Hepatic stellate cell (primary cell): ENCODE measurements at regions not wholly inside any gene's neighbourhood (a gene's known extent, or its start where the extent isn't known, plus 50 kb on each side); places are given as distances from the start of the nearest gene placed in this dataset.

Experiments used
- DNase-seq: peaks from one replicate; pipeline ENCODE4 v3.0.0; 2011; ENCODE audit warnings: low spot score

DNA sequence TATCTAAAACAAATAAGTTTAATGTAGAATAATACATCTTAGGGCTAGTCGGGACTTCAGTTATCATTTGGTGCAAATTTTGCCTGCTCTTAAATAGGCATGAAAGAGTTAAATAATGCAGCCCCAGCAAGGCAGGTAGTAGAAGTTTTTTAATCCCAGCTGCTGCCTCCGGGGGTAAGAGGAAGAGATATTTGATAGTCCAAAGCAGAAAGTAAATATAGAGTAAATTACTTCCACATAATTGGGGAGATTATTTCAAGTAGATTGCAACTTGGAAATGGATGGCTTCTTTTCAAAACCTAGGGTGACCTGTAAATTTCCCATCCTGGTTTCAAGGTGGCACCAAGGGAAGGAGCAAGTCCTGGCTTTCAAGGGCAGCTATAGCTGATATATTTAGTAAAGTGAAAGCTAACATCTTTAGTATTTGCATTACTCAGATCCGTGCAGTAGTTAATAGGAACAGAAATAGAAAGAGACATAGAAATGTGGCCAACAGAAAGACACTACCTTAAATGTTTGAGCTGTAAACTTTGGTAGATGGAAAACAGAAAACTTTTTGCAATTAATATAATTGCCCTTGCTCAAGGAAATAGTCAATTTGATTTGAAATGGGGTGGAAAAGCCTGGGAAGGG is 109.1 kb downstream of the LMO4 start:
- DNase-seq = no peak

DNA sequence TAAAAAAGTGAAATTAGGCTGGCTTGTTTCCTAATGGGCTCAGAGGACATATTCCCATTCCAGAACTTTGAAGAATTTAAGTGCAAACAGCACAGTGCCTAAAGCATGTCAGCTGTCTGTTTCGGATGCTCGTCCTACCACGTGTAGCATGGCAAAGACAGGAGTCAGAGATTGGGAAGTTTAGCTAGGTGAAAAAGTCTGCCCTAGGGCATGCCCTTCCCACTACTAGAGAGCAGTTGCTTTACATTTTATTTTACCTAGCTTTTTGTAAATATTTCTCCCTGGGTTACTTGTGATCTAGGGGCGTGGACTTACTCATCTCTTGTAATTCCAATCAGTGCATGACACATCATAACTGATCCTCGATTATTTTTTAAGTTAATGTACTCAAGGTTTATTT is 111.1 kb downstream of the LMO4 start:
- no peak for DNase-seq

DNA sequence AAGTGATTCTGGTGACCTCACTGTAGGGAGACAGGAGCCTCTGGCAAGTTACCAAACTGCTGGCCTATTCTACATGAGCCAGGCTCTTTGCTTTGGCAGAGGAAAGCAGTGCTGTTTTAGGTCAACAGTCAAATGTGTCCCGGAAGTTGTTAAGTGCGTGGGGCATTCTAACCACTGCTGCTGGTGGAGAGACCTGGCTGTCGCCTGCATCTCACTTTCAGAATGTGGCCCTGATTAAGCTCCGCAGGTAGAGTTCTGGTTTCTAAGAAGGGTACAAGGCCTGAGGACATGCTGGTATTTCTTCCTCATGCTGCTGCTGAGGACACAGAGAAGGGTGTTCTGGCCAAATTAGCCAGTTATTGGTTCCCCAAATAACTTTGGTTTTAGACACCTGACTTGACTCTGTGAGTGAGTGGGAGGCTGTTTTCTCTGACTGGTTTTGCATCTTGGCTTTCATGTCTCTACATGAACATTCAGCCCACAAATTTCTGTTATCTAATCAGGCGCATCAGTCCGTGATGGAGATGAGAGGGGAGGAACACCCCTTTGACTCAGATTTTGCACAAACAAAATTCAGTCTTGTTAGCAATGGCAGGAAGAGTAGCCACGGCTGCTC is 120.8 kb downstream of the LMO4 start:
- DNase-seq = no peak

DNA sequence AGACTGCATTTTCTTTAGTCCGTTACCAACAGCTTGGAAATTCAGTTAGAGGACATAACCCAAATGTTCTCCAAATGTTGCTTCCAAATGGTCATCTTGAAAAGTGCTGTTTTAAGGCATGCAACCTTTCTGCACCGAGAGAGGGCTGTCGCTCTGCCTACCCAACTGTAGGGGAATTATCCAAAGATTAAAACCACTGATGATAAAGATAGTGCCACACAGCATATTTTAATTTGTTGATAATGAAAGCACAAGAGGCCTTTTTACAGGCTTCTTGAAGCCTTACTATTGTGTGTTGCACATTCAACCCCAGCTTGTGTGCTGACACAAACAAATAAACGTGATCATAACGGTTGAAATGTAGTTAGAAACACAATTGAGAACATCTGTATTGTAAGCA is 121.5 kb downstream of the LMO4 start:
- no peak for DNase-seq

DNA sequence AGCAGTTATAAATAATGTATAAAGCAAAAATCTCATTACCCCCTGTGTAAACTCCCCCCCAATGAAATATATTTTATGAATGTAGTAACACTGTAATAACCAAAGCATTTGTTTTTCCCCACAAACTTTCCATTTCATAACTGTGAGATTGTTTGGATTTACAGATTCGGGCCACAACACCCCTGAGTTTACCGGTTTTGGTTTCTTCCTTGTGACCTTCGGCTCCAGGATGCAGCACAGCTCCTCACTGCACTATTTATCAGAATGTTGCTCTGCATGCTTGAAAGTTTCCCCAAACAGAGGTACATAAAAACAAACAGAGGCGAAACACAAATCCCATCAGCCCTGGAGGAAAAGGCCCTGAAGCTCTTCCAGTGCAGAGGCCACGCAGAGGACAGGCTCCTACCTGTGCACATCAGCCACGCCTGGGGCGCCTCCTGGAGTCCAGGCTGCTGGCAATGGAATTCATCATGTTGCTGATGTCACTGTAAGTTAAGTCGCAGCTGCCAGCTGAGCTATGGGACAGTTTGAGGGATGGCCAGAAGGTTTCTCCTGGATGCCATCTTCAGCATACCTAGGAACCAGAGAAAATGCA is 122.0 kb downstream of the LMO4 start:
- DNase-seq = no peak

DNA sequence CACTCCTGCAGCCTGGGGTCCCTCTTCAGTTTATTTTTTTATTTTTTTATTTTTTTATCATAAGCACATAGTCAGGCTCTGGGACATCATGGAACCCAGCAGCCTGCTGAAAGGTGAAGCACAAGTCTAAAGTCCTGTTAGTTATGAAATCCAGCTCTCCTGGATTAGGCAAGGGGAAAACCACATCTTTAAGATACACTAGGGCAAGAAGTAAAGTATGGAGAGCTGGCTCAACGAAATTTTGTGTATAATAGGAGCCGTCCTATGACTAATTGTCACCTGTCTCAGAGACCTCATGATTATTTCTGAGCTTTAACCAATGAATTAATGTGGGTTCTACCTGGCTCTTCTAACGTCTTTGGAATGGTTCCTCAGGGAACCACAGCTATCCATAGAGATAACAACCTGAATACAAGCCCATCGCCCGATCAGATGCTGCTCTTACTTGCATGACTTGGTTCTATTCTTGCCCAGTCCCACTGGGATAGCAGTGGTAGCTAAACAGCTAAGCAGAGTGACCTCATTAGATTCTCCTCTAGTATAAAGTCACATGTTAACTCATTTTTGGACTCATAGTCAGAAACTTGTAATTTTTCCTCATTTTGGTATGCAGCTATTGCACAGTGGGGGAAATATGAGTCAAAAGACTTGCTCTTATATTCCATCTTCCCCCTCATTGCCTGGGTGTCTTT is 122.7 kb downstream of the LMO4 start:
- DNase-seq = no peak

DNA sequence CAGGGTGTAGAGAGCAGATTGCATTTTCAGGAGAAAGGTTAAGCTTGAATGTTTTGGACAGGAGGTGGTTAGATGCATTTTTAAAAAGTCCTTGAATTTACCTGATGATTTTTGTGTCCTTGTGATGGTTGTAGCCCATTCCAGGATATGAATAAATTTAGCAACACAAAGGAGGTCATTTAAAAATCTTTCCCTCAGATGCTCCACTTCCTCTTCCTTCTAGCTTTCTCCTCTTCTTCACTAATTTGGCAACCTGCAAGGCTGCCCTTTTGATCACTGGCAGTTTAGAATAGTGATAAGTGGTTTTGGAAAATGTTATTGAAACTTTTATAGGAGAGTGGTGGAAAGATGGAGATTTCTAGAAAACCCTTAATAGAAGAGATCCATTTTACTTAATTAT is 124.0 kb downstream of the LMO4 start:
- no peak for DNase-seq

DNA sequence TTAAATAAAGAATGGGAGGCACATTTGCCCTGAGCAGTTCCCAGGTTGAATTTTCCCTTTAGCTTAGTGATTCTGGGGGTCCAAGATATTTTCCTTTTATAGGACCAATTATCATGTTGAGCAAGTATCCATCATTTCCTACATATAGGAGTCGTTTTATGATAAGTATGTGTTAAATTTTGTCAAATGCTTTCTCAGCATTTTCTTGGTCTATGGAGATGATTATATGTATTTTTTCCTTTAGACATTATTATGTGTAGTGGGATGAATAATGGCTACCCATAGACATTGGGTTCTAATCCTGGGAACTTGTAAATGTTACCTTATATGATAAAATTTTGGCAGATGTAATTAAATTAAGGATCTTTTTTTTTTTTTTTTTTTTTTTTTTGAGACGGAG is 128.7 kb downstream of the LMO4 start:
- DNase-seq = no peak

DNA sequence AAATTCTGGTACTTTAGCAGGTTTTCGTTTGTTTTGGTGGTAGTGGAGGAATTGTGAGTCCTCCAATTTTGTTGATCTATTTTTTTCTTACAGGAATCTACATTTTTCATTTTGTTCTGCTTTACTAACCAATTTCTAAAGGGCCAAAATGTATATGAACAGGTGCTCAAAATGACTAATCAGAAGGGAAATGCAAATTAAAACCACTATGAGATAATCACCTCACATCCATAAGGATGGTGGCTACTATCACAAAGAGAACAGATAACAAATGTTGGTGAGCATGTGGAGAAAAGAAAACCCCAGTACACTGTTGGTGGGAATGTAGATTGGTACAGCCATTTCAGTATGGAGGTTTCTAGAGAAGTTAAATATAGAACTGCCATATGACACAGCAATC is 134.2 kb downstream of the LMO4 start:
- DNase-seq = no peak

DNA sequence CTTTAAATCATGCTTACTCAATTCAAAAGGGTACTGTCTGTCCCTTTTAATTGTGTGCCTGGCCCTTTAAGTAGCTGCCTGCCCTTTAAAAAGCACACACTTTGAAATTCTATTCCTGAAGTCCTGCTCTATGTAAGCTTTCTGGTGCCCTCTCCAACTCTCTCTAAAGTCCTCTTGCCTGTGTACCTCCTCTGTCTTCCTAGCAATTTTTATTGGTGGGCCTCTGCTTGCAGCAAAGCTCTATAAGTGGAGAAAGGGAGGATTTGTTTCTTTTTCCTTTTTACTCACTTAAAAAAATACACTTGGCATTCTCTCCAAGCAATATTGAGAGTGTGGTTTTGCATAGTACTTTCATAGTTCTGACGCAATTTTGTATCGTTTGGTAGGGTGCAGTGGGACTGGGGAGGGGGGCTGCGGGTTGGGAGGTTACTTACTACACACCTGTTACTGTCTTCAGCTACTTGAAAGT is 135.4 kb downstream of the LMO4 start:
- no peak for DNase-seq

DNA sequence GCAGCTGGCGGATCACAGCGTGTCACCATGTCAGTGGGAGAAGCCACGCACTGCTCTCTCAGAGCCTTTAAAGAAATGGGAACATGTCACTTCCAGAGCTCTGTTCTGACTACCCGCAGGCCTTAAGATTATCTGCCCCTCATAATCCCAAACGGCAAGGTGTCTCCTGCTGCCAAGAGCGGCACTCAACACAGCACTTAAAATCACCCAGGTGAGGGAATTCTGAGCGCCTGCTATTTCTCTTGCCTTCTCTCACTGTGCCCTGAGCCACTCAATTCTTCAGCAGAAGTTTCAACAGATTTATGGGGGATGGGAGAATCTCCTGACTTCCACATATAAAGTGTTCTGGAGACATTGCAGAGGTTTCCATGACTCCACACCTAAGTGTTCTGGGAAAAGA is 137.9 kb downstream of the LMO4 start:
- DNase-seq = no peak

DNA sequence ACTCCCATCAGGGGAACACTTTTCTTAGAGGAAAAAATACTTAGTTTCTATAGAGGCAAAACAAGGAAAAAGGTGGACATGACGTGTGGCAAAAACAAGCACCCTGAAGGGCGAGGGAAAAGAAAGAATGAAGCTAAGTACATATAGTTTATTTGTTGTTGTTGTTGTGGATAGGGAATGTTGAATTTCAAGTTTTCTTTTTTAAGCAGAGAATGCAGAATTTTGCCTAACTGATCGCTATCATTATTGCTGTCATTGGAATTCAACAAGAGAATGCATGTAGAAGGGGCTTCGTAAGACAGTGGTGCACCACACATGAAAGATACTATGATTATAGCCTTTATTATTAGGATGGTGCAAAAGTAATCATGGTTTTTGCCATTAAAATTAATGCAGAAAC is 144.0 kb downstream of the LMO4 start:
- no peak for DNase-seq

DNA sequence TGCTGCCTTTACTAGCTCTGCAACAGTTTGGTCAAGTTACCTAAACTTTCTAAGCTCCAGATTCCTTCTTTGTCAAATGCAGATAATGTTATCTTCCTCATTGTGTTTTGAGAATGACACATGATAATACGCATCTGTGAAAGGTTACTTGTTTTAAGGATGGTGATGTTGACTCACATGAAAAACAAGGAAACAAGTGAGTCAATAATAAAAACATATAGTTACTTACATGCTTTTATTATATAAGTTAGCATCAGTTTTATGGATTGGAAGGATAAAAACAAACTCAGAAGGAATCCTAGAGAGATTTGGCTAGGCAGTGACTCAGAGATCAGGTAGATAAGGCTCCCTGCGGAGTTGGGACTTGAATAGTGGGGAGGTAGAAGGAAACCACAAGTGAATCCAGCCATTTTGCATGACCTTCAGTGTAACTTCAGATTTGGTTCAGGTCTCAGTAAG is 144.6 kb downstream of the LMO4 start:
- DNase-seq = no peak

DNA sequence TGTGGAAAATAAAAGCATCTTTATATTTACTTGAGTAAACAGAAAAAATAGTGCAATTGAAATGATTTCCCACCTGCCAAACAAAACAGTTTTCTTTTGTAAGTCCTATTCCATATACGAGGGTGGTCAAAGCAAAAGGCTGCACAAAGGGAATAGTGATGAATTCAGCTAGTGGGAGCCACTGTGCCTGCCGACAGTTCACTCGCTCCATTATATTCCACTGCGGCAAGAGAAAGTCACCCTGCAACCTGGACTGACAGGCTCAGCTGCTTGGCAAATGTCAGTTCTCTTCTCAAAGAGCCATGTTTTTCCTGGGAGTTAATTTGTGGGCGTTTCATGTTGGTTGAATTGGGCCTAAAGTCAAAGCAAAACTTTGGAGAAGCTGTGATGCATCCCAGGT is 145.4 kb downstream of the LMO4 start:
- DNase-seq = no peak

DNA sequence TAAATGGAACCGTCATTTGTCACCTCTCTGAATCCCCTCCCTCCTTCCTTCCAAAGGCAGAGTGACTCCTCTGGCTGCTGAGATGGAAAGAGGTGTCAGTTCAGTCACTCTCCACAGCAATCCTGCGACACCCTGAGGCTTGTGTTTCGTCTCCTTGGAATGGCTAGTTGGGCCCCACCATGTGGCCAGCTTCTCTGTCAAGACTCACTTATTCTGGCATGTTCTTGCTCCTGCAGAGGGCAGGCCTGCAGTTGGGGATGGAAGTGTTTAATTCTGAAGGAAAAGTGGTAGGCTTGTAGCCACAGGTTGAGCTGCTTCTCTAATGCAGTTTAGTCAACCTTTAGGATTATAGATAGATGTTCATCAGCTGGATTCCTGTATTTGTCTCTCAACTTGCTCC is 149.6 kb downstream of the LMO4 start:
- no peak for DNase-seq

DNA sequence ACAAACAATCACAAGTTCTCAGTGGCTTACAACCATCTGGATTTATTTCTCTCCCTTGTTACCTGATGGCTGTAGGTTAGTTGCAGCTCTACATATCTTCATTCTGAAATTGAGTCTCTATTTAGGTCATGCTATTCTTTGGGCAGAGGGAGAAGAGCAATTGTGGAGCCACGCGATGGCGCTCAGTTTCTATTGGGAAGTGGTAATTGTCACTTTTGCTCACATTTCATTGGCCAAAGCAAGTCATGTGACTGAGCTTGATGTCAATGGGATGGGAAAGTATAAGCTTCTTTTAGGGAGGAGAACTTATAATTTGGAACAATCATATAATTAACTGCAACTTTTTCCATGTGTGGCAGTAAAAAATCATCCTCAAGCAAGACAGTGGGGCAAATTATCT is 166.5 kb downstream of the LMO4 start:
- no peak for DNase-seq

DNA sequence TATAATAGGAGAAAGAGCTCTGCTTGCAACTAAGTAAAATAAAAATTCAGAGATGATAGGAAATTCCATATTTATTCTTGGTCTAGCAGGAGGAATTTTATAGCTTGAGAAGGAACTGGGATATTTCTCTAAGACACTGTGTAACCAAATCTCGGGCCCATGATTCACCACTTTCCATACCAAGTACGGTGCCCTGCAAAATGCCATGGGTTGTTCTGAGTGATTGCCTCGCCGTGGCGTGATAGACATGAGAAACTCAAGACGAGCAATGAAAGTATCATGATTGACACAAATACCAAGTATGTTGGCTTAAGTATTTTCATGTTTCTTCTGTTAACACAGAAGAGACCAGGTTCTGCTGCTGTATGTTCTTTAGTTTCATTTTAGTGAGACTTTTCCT is 167.2 kb downstream of the LMO4 start:
- no peak for DNase-seq

DNA sequence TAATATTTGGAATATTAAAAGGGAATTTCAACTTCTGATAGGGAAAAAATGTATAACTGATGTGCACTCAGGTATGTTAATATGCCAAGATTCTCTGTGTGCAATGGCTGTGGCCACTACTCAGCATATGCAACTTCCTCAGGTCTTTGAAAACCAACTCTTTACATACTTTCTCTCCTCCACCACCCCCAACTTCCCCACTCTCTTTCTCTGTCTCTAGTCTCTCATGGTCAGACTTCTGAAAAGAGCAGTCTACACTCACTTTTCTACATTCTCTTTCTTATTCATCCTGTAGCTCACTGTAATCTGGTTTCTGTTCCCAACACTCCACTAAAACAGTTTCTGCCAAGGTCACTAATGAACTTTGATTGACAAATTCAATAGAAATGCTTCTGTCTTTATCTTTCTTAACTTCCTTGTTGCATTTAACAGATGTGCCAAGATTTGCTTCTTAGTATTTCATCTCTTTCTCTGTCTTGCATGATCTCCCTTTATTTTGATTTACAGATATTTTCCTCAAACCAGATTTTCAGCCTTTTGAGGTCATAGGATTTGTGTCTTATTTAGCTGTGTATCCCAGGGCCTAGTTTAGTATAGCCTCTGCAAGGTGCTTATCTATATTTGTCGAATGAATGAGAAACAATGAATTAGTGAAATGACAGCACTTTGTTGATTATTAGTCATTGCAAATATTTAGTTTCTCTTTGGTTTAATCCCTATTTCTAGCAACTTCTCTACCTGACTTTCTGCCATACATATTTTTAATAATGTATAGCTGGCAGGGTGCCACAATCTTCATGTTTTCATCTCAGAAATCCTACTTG is 168.9 kb downstream of the LMO4 start:
- DNase-seq = no peak

DNA sequence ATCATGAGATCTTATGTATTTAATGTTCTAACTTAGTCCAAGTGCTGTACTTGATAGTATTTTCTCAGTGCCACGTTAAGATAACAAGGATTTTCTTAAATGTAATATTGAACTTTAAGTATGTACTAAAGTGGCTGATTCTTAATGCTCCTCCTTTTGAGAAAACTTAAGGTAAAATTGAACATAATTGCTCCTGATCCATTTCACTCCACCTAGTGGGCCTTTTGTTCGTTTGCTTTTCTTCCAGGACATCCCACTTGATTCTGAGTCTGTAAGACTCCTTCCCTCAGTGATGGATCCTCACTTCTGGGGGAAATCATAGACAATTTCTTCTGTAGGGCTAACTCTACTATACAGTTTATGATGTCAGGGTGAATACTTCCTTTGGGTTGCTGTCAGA is 173.1 kb downstream of the LMO4 start:
- no peak for DNase-seq

DNA sequence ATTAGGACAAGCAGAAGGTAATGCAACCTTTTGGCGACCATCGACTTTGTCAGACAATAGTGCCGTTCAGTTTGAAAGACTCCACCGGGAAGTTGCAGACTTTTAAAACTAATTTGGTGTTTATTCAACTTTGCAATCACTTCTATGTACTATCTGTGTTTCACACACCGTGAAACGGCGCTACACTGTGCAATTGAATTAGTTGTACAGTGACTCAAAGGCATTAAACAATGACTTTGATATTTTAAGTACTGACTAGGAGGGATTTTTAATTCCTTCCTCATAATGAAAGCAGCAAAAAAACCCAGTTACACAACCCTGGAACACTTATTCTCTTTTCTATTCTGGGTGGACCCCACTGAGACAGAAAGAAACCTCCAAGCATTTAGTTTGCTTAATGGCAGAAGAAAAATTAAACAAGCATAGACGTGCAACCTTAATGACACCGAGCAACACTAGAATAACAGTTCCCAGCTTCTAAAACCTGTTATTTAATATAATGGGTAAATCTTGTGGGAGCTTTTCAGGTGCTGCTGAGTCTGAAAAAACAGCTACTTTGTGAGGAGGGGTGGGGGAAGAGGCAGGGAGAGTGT is 176.8 kb downstream of the LMO4 start:
- DNase-seq = no peak

DNA sequence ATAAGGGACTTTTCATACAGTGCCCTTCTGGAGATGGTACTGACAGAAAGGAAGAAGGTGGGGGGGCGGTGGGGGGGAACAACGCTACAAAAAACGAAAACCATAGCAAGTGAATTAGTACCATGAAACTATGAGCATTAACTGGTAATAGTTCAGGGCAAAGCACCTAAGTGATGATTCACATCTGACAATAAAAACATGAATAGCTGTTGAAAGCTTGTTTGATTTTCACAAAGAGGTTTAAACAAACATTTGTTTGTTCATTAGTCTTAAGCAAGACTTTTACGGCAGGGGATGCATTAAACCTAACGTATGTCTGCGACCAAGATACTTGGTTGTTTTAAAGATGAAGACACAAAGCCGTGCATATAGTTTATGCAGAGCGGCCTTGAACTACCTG is 177.5 kb downstream of the LMO4 start:
- no peak for DNase-seq

DNA sequence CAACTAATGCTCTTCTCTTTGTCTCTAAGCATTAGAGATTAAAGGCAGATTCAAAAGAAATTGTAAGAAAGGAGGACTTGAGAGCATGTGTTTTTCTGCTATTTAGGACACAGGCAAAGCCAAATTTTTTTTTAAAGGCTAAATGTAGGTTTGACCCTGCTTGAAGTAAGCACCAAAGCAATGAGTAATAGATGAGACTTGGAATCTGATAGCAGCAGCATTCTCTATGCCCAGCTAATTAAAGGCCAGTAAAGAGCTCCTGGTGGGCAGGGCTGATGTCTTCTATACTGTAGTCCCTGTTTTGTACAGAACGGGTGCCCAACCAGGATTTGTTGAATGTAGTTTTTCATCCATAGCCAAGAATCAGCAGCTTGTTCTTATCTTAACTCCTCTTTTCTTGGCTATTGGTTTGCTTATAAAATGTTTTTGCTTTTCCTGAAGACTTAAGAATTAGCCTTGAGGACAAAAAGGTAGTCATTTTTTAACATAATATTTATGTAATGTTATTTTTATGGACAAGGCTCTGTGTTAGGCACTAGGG is 179.6 kb downstream of the LMO4 start:
- DNase-seq = no peak
